SK-N-SH (cell line): ENCODE measurements at regions not wholly inside any gene's neighbourhood (a gene's known extent, or its start where the extent isn't known, plus 50 kb on each side); places are given as distances from the start of the nearest gene placed in this dataset.
A peak's percentile ranks its signal among the peaks of the same experiment; 100 is the strongest.

Experiments
- CTCF ChIA-PET: fragments of 300-600, 350-600 bp; formaldehyde crosslinking; extraction: SDS; loops from one replicate; lab custom pipeline; 2021; lab: Yijun Ruan, JAX
- POLR2A ChIA-PET: fragments of 350-600 bp; sonication (Branson Sonifier 250); formaldehyde crosslinking; extraction: SDS; loops from one replicate; lab custom pipeline; 2020; ENCODE audit warnings: antibody characterized with exemption, inconsistent platforms; lab: Yijun Ruan, JAX
- DNase-seq: peaks from one replicate; pipeline ENCODE4 v3.0.0; 2012
- H2AFZ ChIP-seq: fragments of 200-600 bp; sonication (generic); 2 replicates; pipeline ENCODE4 v1.8.1; 2016; ENCODE audit warnings: antibody characterized with exemption, mild to moderate bottlenecking, low read depth
- H3F3A ChIP-seq: fragments of 200-600 bp; sonication (generic); replicated peaks from 2 replicates; pipeline ENCODE3; 2016; ENCODE audit warnings: antibody characterized with exemption, mild to moderate bottlenecking; ENCODE audit not compliant: insufficient read depth
- H3K27ac ChIP-seq, 2 experiments: fragments of 200-500 bp in 1 of 2; fragments of 200-600 bp in 1 of 2; sonication (Bioruptor generic) in 1 of 2; sonication (generic), shearing (Covaris generic) in 1 of 2; 2 replicates each; pipeline versions ENCODE4 v1.5.1 to v1.6.1; 2014 to 2016; ENCODE audit warnings: low read depth in 2 of 2, inconsistent platforms in 1 of 2, low read length in 1 of 2, mild to moderate bottlenecking in 1 of 2, mixed read lengths in 1 of 2
- H3K27me3 ChIP-seq: fragments of 200-600 bp; sonication (generic), shearing (Covaris generic); 2 replicates; pipeline ENCODE4 v1.6.1; 2016; ENCODE audit warnings: mixed run types; ENCODE audit not compliant: insufficient read depth
- H3K36me3 ChIP-seq, 2 experiments: fragments of 200-500 bp in 1 of 2; fragments of 200-600 bp in 1 of 2; sonication (Bioruptor generic) in 1 of 2; sonication (generic) in 1 of 2; replicated peaks in 1 of 2; 2 replicates each; pipeline versions ENCODE3 to v1.5.1; 2014 to 2016; ENCODE audit warnings: low read length in 1 of 2, mild to moderate bottlenecking in 1 of 2; ENCODE audit not compliant: insufficient read depth in 2 of 2, control insufficient read depth in 1 of 2
- H3K4me1 ChIP-seq, 2 experiments: fragments of 200-500 bp in 1 of 2; fragments of 200-600 bp in 1 of 2; sonication (Bioruptor generic) in 1 of 2; sonication (generic), shearing (Covaris generic) in 1 of 2; 2 replicates each; pipeline versions ENCODE4 v1.5.1 to v1.6.1; 2014 to 2016; ENCODE audit warnings: low read depth in 1 of 2, low read length in 1 of 2, mixed run types in 1 of 2; ENCODE audit not compliant: insufficient read depth in 2 of 2, control insufficient read depth in 1 of 2
- H3K4me2 ChIP-seq: fragments of 200-600 bp; sonication (generic), shearing (Covaris generic); 2 replicates; pipeline ENCODE4 v1.6.1; 2017; ENCODE audit warnings: mixed run types
- H3K4me3 ChIP-seq, 2 experiments: fragments of 200-500 bp in 1 of 2; fragments of 200-600 bp in 1 of 2; sonication (Bioruptor generic) in 1 of 2; sonication (generic), shearing (Covaris generic) in 1 of 2; 2 replicates each; pipeline versions ENCODE4 v1.5.1 to v1.8.1; 2014 to 2016; ENCODE audit warnings: low read depth in 2 of 2, inconsistent platforms in 1 of 2, low read length in 1 of 2, mild to moderate bottlenecking in 1 of 2, mixed read lengths in 1 of 2, moderate library complexity in 1 of 2
- H3K79me2 ChIP-seq: fragments of 200-600 bp; sonication (generic); 2 replicates; pipeline ENCODE4 v1.8.1; 2017; ENCODE audit warnings: mild to moderate bottlenecking; ENCODE audit not compliant: insufficient read depth
- H3K9ac ChIP-seq: fragments of 200-600 bp; sonication (generic); 2 replicates; pipeline ENCODE4 v1.6.1; 2017; ENCODE audit warnings: mixed run types
- H3K9me2 ChIP-seq: fragments of 200-600 bp; sonication (generic); 2 replicates; pipeline ENCODE4 v1.6.1; 2017; ENCODE audit warnings: mixed run types
- H3K9me3 ChIP-seq: fragments of 200-600 bp; sonication (generic); 2 replicates; pipeline ENCODE4 v1.6.1; 2017; ENCODE audit warnings: mixed run types, mild to moderate bottlenecking, moderate library complexity
- H4K20me1 ChIP-seq: fragments of 200-600 bp; sonication (generic); 2 replicates; pipeline ENCODE4 v1.6.1; 2017; ENCODE audit warnings: mild to moderate bottlenecking, mixed run types; ENCODE audit not compliant: insufficient read depth
- FOSL2 ChIP-seq: IDR thresholded peaks from 2 replicates; pipeline ENCODE4 v1.4.0; 2012; ENCODE audit warnings: low read depth, mild to moderate bottlenecking, moderate library complexity, borderline replicate concordance
- FOXJ3 ChIP-seq: sonication (generic); formaldehyde crosslinking; IDR thresholded peaks from 2 replicates; pipeline ENCODE4 v1.5.1; 2020; ENCODE audit warnings: mild to moderate bottlenecking, missing genetic modification reagents
- IRF3 ChIP-seq: fragments of 150-350 bp; IDR thresholded peaks from 2 replicates; pipeline ENCODE4 v1.6.1; 2016; ENCODE audit warnings: mild to moderate bottlenecking, low read depth, low read length
- MEF2A ChIP-seq: IDR thresholded peaks from 2 replicates; pipeline ENCODE4 v1.4.0; 2012; ENCODE audit warnings: low read depth, borderline replicate concordance
- MXI1 ChIP-seq: IDR thresholded peaks from 2 replicates; pipeline ENCODE4 v1.6.1; 2012; ENCODE audit warnings: mild to moderate bottlenecking, low read depth, low read length, improper control_type of control experiment
- PBX3 ChIP-seq: IDR thresholded peaks from 2 replicates; pipeline ENCODE4; 2012
- RCOR1 ChIP-seq: fragments of 150-350 bp; IDR thresholded peaks from 2 replicates; pipeline ENCODE4 v1.6.1; 2017; ENCODE audit warnings: antibody characterized with exemption, low read length
- RFX5 ChIP-seq: IDR thresholded peaks from 2 replicates; pipeline ENCODE4 v1.6.1; 2012; ENCODE audit warnings: mild to moderate bottlenecking, improper control_type of control experiment, low read length
- SIN3A ChIP-seq: IDR thresholded peaks from 2 replicates; pipeline ENCODE4 v1.6.1; 2012; ENCODE audit warnings: low read depth, mild to moderate bottlenecking, low read length, moderate library complexity, borderline replicate concordance
- SMC3 ChIP-seq: IDR thresholded peaks from 2 replicates; pipeline ENCODE4 v1.6.1; 2012; ENCODE audit warnings: low read depth, low read length, improper control_type of control experiment
- TAF1 ChIP-seq: IDR thresholded peaks from 2 replicates; pipeline ENCODE4 v1.6.1; 2012; ENCODE audit warnings: low read depth, mild to moderate bottlenecking, low read length, moderate library complexity, borderline replicate concordance
- USF1 ChIP-seq: IDR thresholded peaks from 2 replicates; pipeline ENCODE4 v1.4.0; 2012; ENCODE audit warnings: low read depth, borderline replicate concordance
- USF2 ChIP-seq: fragments of 150-350 bp; IDR thresholded peaks from 2 replicates; pipeline ENCODE4 v1.6.1; 2017; ENCODE audit warnings: antibody characterized with exemption, low read length, low read depth, borderline replicate concordance
- YY1 ChIP-seq: IDR thresholded peaks from 2 replicates; pipeline ENCODE4 v1.4.0; 2012; ENCODE audit warnings: low read depth, mild to moderate bottlenecking
- WGBS: methylation state at CpG from one replicate; pipeline ENCODE4 v1.1.6; 2017; ENCODE audit warnings: low lambda C conversion rate; 5-methylcytosine and 5-hydroxymethylcytosine counted together

- no peak for TF ChIP-seq FOSL2
- TF ChIP-seq RCOR1, result peak; percentile 96
- TF ChIP-seq PBX3, result no peak
- TF ChIP-seq MEF2A, result no peak
- TF ChIP-seq IRF3, result no peak
- TF ChIP-seq, all 33 proteins: peak for 12
Observed at GRCh38 chr2:117693154-117693553, 121.3 kb upstream of the DDX18 start (continued).

GRCh38 chr2:117693651-117694050 lies 120.8 kb upstream of the DDX18 start:
- Histone ChIP-seq H3K9ac (no peak overlapping the region), H3K79me2 (no peaks in the 10 kb centered on the region), H3K9me3 (no peaks in the 10 kb centered on the region), H3K36me3 (no peaks in the 10 kb centered on the region), H3K27ac (peak overlapping the region in 1 of 2 experiments; percentile 99; a peak in 2 of 4 replicates), H3K27me3 (no peaks in the 10 kb centered on the region), H3F3A (no peaks in the 10 kb centered on the region), H4K20me1 (no peaks in the 10 kb centered on the region), H3K4me1 (peaks cover 0 to 37% of the 10 kb centered on the region in 2 experiments; a peak in 2 of 4 replicates), H3K4me3 (no peak overlapping the region), H3K4me2 (no peak overlapping the region), H2AFZ (no peak overlapping the region), H3K9me2 (no peaks in the 10 kb centered on the region)
- ChIA-PET POLR2A (interaction anchor here (1.0 to 3.4 kb wide), 9 partner anchors 9 to 424 kb away, joined by 3 to 30 read pairs (median 7); no protein-coding TSS in a partner anchor), CTCF (interaction anchor here (1.4 to 2.8 kb wide), 4 partner anchors 23 to 223 kb away, joined by 3 to 12 read pairs (median 6); no protein-coding TSS in a partner anchor)
- TF ChIP-seq SIN3A (no peak), RFX5 (no peak), TAF1 (no peak), SMC3 (no peak), USF2 (peak; percentile 16; the same call in 1 of the 2 replicates), YY1 (no peak), MXI1 (no peak), USF1 (peak; percentile 46; the same call in 1 of the 2 replicates), FOXJ3 (CRISPR knock-in tag) (no peak)
- no peak for DNase-seq
- 6% methylated on average over 2 of the region's 2 CpGs for WGBS
